ENCODE measurements at regions not wholly inside any gene's neighbourhood (a gene's known extent, or its start where the extent isn't known, plus 50 kb on each side); places are given as distances from the start of the nearest gene placed in this dataset.
A peak's percentile ranks its signal among the peaks of the same experiment; 100 is the strongest.

DNA sequence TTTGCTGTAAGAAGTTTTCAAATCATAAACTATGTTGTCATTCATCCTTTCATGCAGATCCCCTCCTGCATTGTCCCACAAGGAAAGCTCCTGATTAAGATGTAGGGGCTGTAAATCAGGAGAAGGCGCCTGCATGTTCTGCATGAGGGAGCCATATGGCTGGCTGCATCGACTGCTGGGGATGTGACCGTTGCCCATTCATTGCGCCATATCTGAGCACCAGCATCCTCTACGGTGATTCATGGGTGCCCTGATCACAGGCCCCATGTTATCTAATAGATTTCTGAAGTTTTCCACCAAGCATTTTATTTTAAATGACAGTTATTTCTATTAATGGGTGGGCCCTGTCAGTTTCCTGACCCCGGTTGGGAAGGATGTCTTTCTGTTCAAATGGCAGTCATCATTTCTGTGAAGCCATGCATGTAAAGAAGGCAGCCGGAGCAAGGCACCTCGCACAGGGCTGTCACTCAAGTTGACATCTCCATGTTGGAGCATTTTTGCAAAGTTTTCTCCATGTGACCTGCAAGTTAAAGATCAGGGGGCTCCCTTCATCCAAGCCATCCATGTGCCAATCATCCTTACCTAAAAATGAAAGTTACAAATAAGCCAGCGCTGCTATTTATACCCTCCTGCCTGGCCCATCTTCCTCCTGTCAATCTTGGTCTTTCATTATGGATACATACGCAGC is 128.8 kb downstream of the TEX36 start:
- ChIA-PET CTCF (no interaction called here), POLR2A (no interaction called here)
- DNase-seq (ENCODE audit: extremely low spot score) = no peak
- TF ChIP-seq, protein P1, sequence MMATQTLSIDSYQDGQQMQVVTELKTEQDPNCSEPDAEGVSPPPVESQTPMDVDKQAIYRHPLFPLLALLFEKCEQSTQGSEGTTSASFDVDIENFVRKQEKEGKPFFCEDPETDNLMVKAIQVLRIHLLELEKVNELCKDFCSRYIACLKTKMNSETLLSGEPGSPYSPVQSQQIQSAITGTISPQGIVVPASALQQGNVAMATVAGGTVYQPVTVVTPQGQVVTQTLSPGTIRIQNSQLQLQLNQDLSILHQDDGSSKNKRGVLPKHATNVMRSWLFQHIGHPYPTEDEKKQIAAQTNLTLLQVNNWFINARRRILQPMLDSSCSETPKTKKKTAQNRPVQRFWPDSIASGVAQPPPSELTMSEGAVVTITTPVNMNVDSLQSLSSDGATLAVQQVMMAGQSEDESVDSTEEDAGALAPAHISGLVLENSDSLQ (IDR thresholded peaks at IDR 0.05) = peak; percentile 45; the same call in 1 of the 2 replicates
- TF ChIP-seq HDGF (IDR thresholded peaks at IDR 0.05; ENCODE audit: borderline replicate concordance) = no peak

- ChIA-PET CTCF (no interaction called here), POLR2A (no interaction called here)
- no peak for DNase-seq (ENCODE audit: extremely low spot score)
- TF ChIP-seq HDGF (IDR thresholded peaks at IDR 0.05; ENCODE audit: borderline replicate concordance) (no peak), FOXM1 (IDR thresholded peaks at IDR 0.05; ENCODE audit: borderline replicate concordance) (no peak), FOXA1 (IDR thresholded peaks at IDR 0.05) (no peak), BHLHE40 (IDR thresholded peaks at IDR 0.05; ENCODE audit: borderline replicate concordance) (no peak)
These were observed 129.9 kb downstream of the TEX36 start for GRCh38 chr10:125553091-125553490.

GRCh38 chr10:125551247-125551646 is 131.7 kb downstream of the TEX36 start:
- CTCF ChIA-PET = no interaction called here
- no peak for TF ChIP-seq FOXM1 (IDR thresholded peaks at IDR 0.05; ENCODE audit: borderline replicate concordance)
- no peak for TF ChIP-seq BHLHE40 (IDR thresholded peaks at IDR 0.05; ENCODE audit: borderline replicate concordance)
- TF ChIP-seq SP1 (IDR thresholded peaks at IDR 0.05) = no peak
- TF ChIP-seq, protein P1 (IDR thresholded peaks at IDR 0.05) = no peak
- no peak for TF ChIP-seq LEF1 (IDR thresholded peaks at IDR 0.05; ENCODE audit: borderline replicate concordance)
- TF ChIP-seq ARNT (IDR thresholded peaks at IDR 0.05) = no peak
- TF ChIP-seq ZNF384 (IDR thresholded peaks at IDR 0.05) = no peak
- no peak for TF ChIP-seq FOXA1 (IDR thresholded peaks at IDR 0.05)
- no peak for TF ChIP-seq TARDBP (IDR thresholded peaks at IDR 0.05)
- TF ChIP-seq NFRKB (IDR thresholded peaks at IDR 0.05) = no peak
- no peak for TF ChIP-seq SUZ12 (IDR thresholded peaks at IDR 0.05)
- TF ChIP-seq L3MBTL2 (conservative IDR thresholded peaks at IDR 0.05) = no peak
- TF ChIP-seq ELF4 (IDR thresholded peaks at IDR 0.05) = no peak
- TF ChIP-seq FOXK2 (IDR thresholded peaks at IDR 0.05) = no peak
- no peak for DNase-seq (ENCODE audit: extremely low spot score)
- POLR2A ChIA-PET = no interaction called here

- no peak for DNase-seq (ENCODE audit: extremely low spot score)
- CTCF ChIA-PET = no interaction called here
- TF ChIP-seq TARDBP (IDR thresholded peaks at IDR 0.05) = no peak
- no peak for TF ChIP-seq L3MBTL2 (conservative IDR thresholded peaks at IDR 0.05)
- no peak for TF ChIP-seq SUZ12 (IDR thresholded peaks at IDR 0.05)
- no peak for TF ChIP-seq FOXA1 (IDR thresholded peaks at IDR 0.05)
- TF ChIP-seq SP1 (IDR thresholded peaks at IDR 0.05) = no peak
- no peak for TF ChIP-seq FOXK2 (IDR thresholded peaks at IDR 0.05)
- no peak for TF ChIP-seq NFRKB (IDR thresholded peaks at IDR 0.05)
- TF ChIP-seq CTBP1 (IDR thresholded peaks at IDR 0.05; ENCODE audit: borderline replicate concordance) = no peak
- TF ChIP-seq ARNT (IDR thresholded peaks at IDR 0.05) = no peak
- no peak for TF ChIP-seq LEF1 (IDR thresholded peaks at IDR 0.05; ENCODE audit: borderline replicate concordance)
- no peak for TF ChIP-seq FOXM1 (IDR thresholded peaks at IDR 0.05; ENCODE audit: borderline replicate concordance)
- TF ChIP-seq ELF4 (IDR thresholded peaks at IDR 0.05) = no peak
- TF ChIP-seq HDGF (IDR thresholded peaks at IDR 0.05; ENCODE audit: borderline replicate concordance) = no peak
- TF ChIP-seq ZNF384 (IDR thresholded peaks at IDR 0.05) = no peak
- TF ChIP-seq, protein P1 (IDR thresholded peaks at IDR 0.05) = no peak
- no peak for TF ChIP-seq BHLHE40 (IDR thresholded peaks at IDR 0.05; ENCODE audit: borderline replicate concordance)
- POLR2A ChIA-PET = no interaction called here
These were observed 132.6 kb downstream of the TEX36 start for GRCh38 chr10:125550362-125550761.

GRCh38 chr10:125549653-125550052 is 133.3 kb downstream of the TEX36 start:
- DNase-seq (ENCODE audit: extremely low spot score) = no peak
- POLR2A ChIA-PET = no interaction called here
- CTCF ChIA-PET = no interaction called here
- TF ChIP-seq ARNT (IDR thresholded peaks at IDR 0.05) (no peak), SUZ12 (IDR thresholded peaks at IDR 0.05) (no peak), HDGF (IDR thresholded peaks at IDR 0.05; ENCODE audit: borderline replicate concordance) (no peak), NFRKB (IDR thresholded peaks at IDR 0.05) (no peak), ELF4 (IDR thresholded peaks at IDR 0.05) (no peak), FOXK2 (IDR thresholded peaks at IDR 0.05) (no peak), L3MBTL2 (conservative IDR thresholded peaks at IDR 0.05) (no peak), BHLHE40 (IDR thresholded peaks at IDR 0.05; ENCODE audit: borderline replicate concordance) (no peak), TARDBP (IDR thresholded peaks at IDR 0.05) (no peak), ZNF384 (IDR thresholded peaks at IDR 0.05) (no peak), SP1 (IDR thresholded peaks at IDR 0.05) (no peak), FOXA1 (IDR thresholded peaks at IDR 0.05) (no peak), LEF1 (IDR thresholded peaks at IDR 0.05; ENCODE audit: borderline replicate concordance) (no peak), FOXM1 (IDR thresholded peaks at IDR 0.05; ENCODE audit: borderline replicate concordance) (no peak), CTBP1 (IDR thresholded peaks at IDR 0.05; ENCODE audit: borderline replicate concordance) (no peak)
- TF ChIP-seq, protein P1 (IDR thresholded peaks at IDR 0.05) = no peak

DNA sequence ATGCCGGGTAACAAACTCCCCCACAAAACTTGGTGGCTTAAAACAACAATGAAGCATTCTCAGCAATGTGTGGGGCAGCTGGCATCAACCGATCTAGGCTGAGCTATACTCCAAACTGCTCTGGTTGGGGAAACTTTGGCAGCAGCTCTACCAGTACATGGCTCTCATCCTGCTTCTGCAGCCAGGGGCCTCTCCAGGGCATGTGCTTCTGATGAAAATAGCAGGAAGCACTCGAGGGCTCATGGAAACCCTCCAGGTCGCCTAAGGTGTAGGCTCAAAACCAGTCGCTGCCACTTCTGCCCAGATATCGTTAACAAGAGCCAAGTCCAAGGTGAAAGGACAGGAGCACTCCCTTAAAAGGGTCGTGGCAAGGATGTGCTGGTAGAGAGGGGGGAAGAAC is 134.1 kb downstream of the TEX36 start:
- TF ChIP-seq ZNF384 (IDR thresholded peaks at IDR 0.05) = no peak
- no peak for TF ChIP-seq FOXM1 (IDR thresholded peaks at IDR 0.05; ENCODE audit: borderline replicate concordance)
- no peak for TF ChIP-seq L3MBTL2 (conservative IDR thresholded peaks at IDR 0.05)
- TF ChIP-seq BHLHE40 (IDR thresholded peaks at IDR 0.05; ENCODE audit: borderline replicate concordance) = no peak
- TF ChIP-seq TARDBP (IDR thresholded peaks at IDR 0.05) = no peak
- no peak for TF ChIP-seq FOXK2 (IDR thresholded peaks at IDR 0.05)
- ChIA-PET CTCF (no interaction called here), POLR2A (no interaction called here)
- no peak for DNase-seq (ENCODE audit: extremely low spot score)
